ENCODE measurements at regions not wholly inside any gene's neighbourhood (a gene's known extent, or its start where the extent isn't known, plus 50 kb on each side); places are given as distances from the start of the nearest gene placed in this dataset.

- no peaks in the 10 kb centered on the region for H3K4me1 Mint-ChIP-seq (ENCODE audit: low read depth)
- no peak overlapping the region for H3K27ac Mint-ChIP-seq
- H3K27me3 Mint-ChIP-seq, result peaks cover 60% of the 10 kb centered on the region
- no peak for DNase-seq
- no peaks in the 10 kb centered on the region for H3K36me3 Mint-ChIP-seq (ENCODE audit: low read depth)
- H3K9me3 Mint-ChIP-seq, result no peaks in the 10 kb centered on the region
- no peak overlapping the region for H3K4me3 Mint-ChIP-seq
Observed at GRCh38 chr16:86337138-86337537, 173.2 kb upstream of the FOXF1 start.

GRCh38 chr16:86337581-86338402, 172.5 kb upstream of the FOXF1 start:
- H3K4me3 Mint-ChIP-seq, result no peak overlapping the region
- no peaks in the 10 kb centered on the region for H3K36me3 Mint-ChIP-seq (ENCODE audit: low read depth)
- no peak overlapping the region for H3K27ac Mint-ChIP-seq
- H3K4me1 Mint-ChIP-seq (ENCODE audit: low read depth), result no peaks in the 10 kb centered on the region
- DNase-seq, result no peak
- H3K9me3 Mint-ChIP-seq, result no peaks in the 10 kb centered on the region
- H3K27me3 Mint-ChIP-seq, result peaks cover 60% of the 10 kb centered on the region

GRCh38 chr16:86338403-86339115, 171.8 kb upstream of the FOXF1 start:
- Mint-ChIP-seq H3K27me3 (peaks cover 62% of the 10 kb centered on the region), H3K36me3 (ENCODE audit: low read depth) (no peaks in the 10 kb centered on the region), H3K27ac (no peak overlapping the region), H3K4me1 (ENCODE audit: low read depth) (no peaks in the 10 kb centered on the region), H3K9me3 (no peaks in the 10 kb centered on the region), H3K4me3 (no peak overlapping the region)
- no peak for DNase-seq

- no peak for DNase-seq
- H3K4me1 Mint-ChIP-seq (ENCODE audit: low read depth), result no peaks in the 10 kb centered on the region
- H3K4me3 Mint-ChIP-seq, result no peak overlapping the region
- H3K9me3 Mint-ChIP-seq, result no peaks in the 10 kb centered on the region
- H3K27me3 Mint-ChIP-seq, result peaks cover 84% of the 10 kb centered on the region
- H3K27ac Mint-ChIP-seq, result no peak overlapping the region
- H3K36me3 Mint-ChIP-seq (ENCODE audit: low read depth), result no peaks in the 10 kb centered on the region
Observed at GRCh38 chr16:86342161-86342834, 168.0 kb upstream of the FOXF1 start.

GRCh38 chr16:86343027-86343795, 167.1 kb upstream of the FOXF1 start:
- Mint-ChIP-seq H3K36me3 (ENCODE audit: low read depth) (no peaks in the 10 kb centered on the region), H3K27ac (no peak overlapping the region), H3K27me3 (peaks cover 89% of the 10 kb centered on the region), H3K4me1 (ENCODE audit: low read depth) (no peaks in the 10 kb centered on the region), H3K9me3 (no peaks in the 10 kb centered on the region), H3K4me3 (no peak overlapping the region)
- DNase-seq, result no peak

GRCh38 chr16:86343796-86344585, 166.3 kb upstream of the FOXF1 start:
- no peak for DNase-seq
- H3K4me1 Mint-ChIP-seq (ENCODE audit: low read depth), result no peaks in the 10 kb centered on the region
- no peak overlapping the region for H3K27ac Mint-ChIP-seq
- no peak overlapping the region for H3K4me3 Mint-ChIP-seq
- no peaks in the 10 kb centered on the region for H3K9me3 Mint-ChIP-seq
- no peaks in the 10 kb centered on the region for H3K36me3 Mint-ChIP-seq (ENCODE audit: low read depth)
- H3K27me3 Mint-ChIP-seq, result peaks cover 86% of the 10 kb centered on the region

- DNase-seq, result no peak
- no peaks in the 10 kb centered on the region for H3K9me3 Mint-ChIP-seq
- H3K27me3 Mint-ChIP-seq, result peaks cover 88% of the 10 kb centered on the region
- no peak overlapping the region for H3K4me3 Mint-ChIP-seq
- no peaks in the 10 kb centered on the region for H3K36me3 Mint-ChIP-seq (ENCODE audit: low read depth)
- H3K4me1 Mint-ChIP-seq (ENCODE audit: low read depth), result no peaks in the 10 kb centered on the region
- no peak overlapping the region for H3K27ac Mint-ChIP-seq
Observed at GRCh38 chr16:86344586-86344871, 165.8 kb upstream of the FOXF1 start.

- H3K9me3 Mint-ChIP-seq, result no peaks in the 10 kb centered on the region
- H3K27ac Mint-ChIP-seq, result no peak overlapping the region
- peaks cover 88% of the 10 kb centered on the region for H3K27me3 Mint-ChIP-seq
- DNase-seq, result no peak
- no peaks in the 10 kb centered on the region for H3K36me3 Mint-ChIP-seq (ENCODE audit: low read depth)
- H3K4me3 Mint-ChIP-seq, result no peak overlapping the region
- no peaks in the 10 kb centered on the region for H3K4me1 Mint-ChIP-seq (ENCODE audit: low read depth)
Observed at GRCh38 chr16:86344881-86345280, 165.4 kb upstream of the FOXF1 start.

GRCh38 chr16:86345516-86345915, 164.8 kb upstream of the FOXF1 start:
- no peak overlapping the region for H3K27ac Mint-ChIP-seq
- no peak overlapping the region for H3K4me3 Mint-ChIP-seq
- H3K9me3 Mint-ChIP-seq, result no peaks in the 10 kb centered on the region
- no peak for DNase-seq
- no peaks in the 10 kb centered on the region for H3K4me1 Mint-ChIP-seq (ENCODE audit: low read depth)
- H3K27me3 Mint-ChIP-seq, result peaks cover 87% of the 10 kb centered on the region
- H3K36me3 Mint-ChIP-seq (ENCODE audit: low read depth), result no peaks in the 10 kb centered on the region

- H3K9me3 Mint-ChIP-seq, result no peaks in the 10 kb centered on the region
- H3K27ac Mint-ChIP-seq, result no peak overlapping the region
- H3K4me1 Mint-ChIP-seq (ENCODE audit: low read depth), result no peaks in the 10 kb centered on the region
- H3K36me3 Mint-ChIP-seq (ENCODE audit: low read depth), result no peaks in the 10 kb centered on the region
- H3K27me3 Mint-ChIP-seq, result peaks cover 90% of the 10 kb centered on the region
- no peak overlapping the region for H3K4me3 Mint-ChIP-seq
- DNase-seq, result no peak
Observed at GRCh38 chr16:86346034-86346433, 164.3 kb upstream of the FOXF1 start.

- Mint-ChIP-seq H3K36me3 (ENCODE audit: low read depth) (no peaks in the 10 kb centered on the region), H3K27ac (no peak overlapping the region), H3K9me3 (no peaks in the 10 kb centered on the region), H3K27me3 (peaks cover 89% of the 10 kb centered on the region), H3K4me3 (no peak overlapping the region), H3K4me1 (ENCODE audit: low read depth) (no peaks in the 10 kb centered on the region)
- no peak for DNase-seq
Observed at GRCh38 chr16:86347090-86347489, 163.2 kb upstream of the FOXF1 start.

GRCh38 chr16:86347916-86348555, 162.3 kb upstream of the FOXF1 start:
- no peak overlapping the region for H3K4me3 Mint-ChIP-seq
- H3K27ac Mint-ChIP-seq, result no peak overlapping the region
- H3K9me3 Mint-ChIP-seq, result no peaks in the 10 kb centered on the region
- no peaks in the 10 kb centered on the region for H3K36me3 Mint-ChIP-seq (ENCODE audit: low read depth)
- DNase-seq, result no peak
- peaks cover 79% of the 10 kb centered on the region for H3K27me3 Mint-ChIP-seq
- no peaks in the 10 kb centered on the region for H3K4me1 Mint-ChIP-seq (ENCODE audit: low read depth)

GRCh38 chr16:86349338-86349900, 160.9 kb upstream of the FOXF1 start:
- Mint-ChIP-seq H3K36me3 (ENCODE audit: low read depth) (no peaks in the 10 kb centered on the region), H3K4me1 (ENCODE audit: low read depth) (no peaks in the 10 kb centered on the region), H3K27me3 (peaks cover 71% of the 10 kb centered on the region), H3K9me3 (no peaks in the 10 kb centered on the region), H3K4me3 (no peak overlapping the region), H3K27ac (no peak overlapping the region)
- DNase-seq, result no peak

All from activated T-cell treated with anti-CD3 and anti-CD28 coated beads, Interleukin-2, amount 50 U/mL, for 24 hours (primary cell).